ENCODE measurements at regions not wholly inside any gene's neighbourhood (a gene's known extent, or its start where the extent isn't known, plus 50 kb on each side); places are given as distances from the start of the nearest gene placed in this dataset.

DNA sequence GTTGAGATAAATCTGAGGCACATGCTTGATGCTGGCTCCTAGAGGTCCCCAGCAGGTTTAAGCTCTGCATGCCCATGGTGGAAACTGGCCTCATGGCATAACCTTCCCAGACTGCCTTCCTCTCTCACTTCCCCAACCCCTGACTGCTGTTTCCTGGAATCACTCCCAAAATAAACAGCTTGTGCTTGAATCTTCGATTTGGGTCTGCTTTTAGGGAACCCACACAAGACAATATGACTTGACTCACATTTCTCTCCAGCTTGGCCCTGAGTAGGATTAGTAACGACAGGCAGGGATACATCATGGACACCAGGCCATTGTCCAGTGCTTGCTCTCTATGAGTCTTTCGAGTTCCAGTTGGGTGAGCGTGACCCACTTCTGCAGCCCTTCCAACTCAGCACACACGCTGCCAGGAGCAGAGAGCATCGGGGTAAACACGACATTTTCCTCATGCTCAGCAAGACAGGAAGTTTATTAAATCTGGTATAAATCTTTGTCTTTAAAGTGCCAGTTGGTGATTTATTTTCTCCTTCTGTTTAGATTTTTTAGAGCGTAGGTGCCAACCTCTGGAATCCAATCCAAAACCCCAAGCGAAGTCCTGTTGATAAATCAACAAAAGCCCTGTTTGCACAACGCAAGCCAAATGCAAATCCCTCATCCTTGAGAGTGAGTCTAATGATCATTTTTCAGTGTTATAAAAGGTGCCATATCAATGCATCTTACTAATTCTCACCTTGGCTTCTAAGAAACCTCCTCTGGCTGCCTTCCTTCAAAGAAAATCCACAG, 135.0 kb downstream of the FOXA2 start:
- Histone ChIP-seq H3K36me3 (no peaks in the 10 kb centered on the region), H3K4me1 (no peaks in the 10 kb centered on the region), H3K4me3 (no peak overlapping the region), H3K27ac (replicated peaks) (no peak overlapping the region), H3K9me3 (replicated peaks) (no peaks in the 10 kb centered on the region), H3K27me3 (ENCODE audit: low read depth) (peaks cover 60% of the 10 kb centered on the region)
- intact Hi-C loops (cut with micrococcal nuclease): no loop called here
- TF ChIP-seq, protein P1, sequence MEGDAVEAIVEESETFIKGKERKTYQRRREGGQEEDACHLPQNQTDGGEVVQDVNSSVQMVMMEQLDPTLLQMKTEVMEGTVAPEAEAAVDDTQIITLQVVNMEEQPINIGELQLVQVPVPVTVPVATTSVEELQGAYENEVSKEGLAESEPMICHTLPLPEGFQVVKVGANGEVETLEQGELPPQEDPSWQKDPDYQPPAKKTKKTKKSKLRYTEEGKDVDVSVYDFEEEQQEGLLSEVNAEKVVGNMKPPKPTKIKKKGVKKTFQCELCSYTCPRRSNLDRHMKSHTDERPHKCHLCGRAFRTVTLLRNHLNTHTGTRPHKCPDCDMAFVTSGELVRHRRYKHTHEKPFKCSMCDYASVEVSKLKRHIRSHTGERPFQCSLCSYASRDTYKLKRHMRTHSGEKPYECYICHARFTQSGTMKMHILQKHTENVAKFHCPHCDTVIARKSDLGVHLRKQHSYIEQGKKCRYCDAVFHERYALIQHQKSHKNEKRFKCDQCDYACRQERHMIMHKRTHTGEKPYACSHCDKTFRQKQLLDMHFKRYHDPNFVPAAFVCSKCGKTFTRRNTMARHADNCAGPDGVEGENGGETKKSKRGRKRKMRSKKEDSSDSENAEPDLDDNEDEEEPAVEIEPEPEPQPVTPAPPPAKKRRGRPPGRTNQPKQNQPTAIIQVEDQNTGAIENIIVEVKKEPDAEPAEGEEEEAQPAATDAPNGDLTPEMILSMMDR (IDR thresholded peaks at IDR 0.05; ENCODE audit: borderline replicate concordance): no peak
- no peak for DNase-seq

DNA sequence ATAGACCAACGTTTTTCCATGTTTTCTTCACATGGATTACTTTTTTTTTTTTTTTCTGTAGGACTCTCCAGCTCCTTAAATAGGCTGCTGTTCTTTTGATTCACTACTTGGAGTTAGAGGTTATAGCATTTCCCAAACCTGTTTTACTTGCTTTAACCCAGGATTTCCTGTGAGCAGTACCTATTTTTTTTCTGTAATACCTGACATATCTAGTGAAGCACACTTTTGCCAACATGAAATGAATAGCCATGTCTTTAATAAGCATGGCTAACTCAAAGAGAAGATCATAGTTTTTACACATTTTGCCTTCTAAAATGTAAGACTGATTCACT, 137.0 kb downstream of the FOXA2 start:
- H3K4me3 ChIP-seq: no peak overlapping the region
- TF ChIP-seq, protein P1 (IDR thresholded peaks at IDR 0.05; ENCODE audit: borderline replicate concordance): no peak
- no peaks in the 10 kb centered on the region for H3K36me3 ChIP-seq
- intact Hi-C loops (cut with micrococcal nuclease): no loop called here
- peaks cover 40% of the 10 kb centered on the region for H3K27me3 ChIP-seq (ENCODE audit: low read depth)
- no peaks in the 10 kb centered on the region for H3K4me1 ChIP-seq
- no peak for DNase-seq
- H3K9me3 ChIP-seq (replicated peaks): no peaks in the 10 kb centered on the region
- no peak overlapping the region for H3K27ac ChIP-seq (replicated peaks)

DNA sequence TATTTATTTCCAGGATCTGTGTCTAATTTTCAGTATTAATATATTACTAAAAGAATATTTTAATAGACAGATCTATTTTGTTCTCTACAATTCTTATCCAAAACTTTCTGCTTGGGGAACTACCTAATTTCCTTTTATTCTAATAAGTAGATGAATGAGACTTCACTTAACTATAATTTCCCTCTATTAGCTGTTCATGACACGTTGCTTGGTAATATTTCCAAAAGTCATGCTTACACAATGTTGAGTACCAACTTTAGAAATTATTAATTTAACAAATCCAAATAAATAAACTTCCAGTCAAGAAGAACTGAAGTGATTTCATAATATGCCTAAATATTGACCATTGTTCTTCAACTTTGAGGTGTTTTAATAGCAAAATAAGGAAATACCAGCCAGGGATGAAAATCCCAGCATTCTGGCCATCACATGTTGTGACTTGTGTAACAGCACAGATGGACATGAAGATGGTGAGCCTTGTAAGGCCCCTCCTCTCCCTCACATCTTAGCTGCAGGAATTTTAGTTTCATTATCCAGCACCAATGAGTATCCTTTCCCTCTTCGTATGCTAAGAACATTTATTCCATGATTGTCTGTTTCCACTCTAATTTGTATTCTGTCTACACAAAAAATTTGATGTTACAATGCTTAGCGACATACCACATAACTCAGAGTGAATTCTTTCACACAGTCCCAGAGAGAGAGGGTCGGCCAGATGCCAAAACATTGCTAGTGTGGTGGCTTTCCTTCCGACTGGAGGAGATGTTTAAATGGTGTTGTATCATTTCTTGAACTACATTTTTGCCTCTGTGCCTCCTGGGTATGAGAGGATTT, 137.5 kb downstream of the FOXA2 start:
- no peak overlapping the region for H3K27ac ChIP-seq (replicated peaks)
- no peak overlapping the region for H3K4me3 ChIP-seq
- no peaks in the 10 kb centered on the region for H3K36me3 ChIP-seq
- intact Hi-C loops (cut with micrococcal nuclease): no loop called here
- H3K27me3 ChIP-seq (ENCODE audit: low read depth): peaks cover 36% of the 10 kb centered on the region
- H3K9me3 ChIP-seq (replicated peaks): no peaks in the 10 kb centered on the region
- H3K4me1 ChIP-seq: no peaks in the 10 kb centered on the region
- no peak for DNase-seq
- TF ChIP-seq, protein P1 (IDR thresholded peaks at IDR 0.05; ENCODE audit: borderline replicate concordance): no peak

DNA sequence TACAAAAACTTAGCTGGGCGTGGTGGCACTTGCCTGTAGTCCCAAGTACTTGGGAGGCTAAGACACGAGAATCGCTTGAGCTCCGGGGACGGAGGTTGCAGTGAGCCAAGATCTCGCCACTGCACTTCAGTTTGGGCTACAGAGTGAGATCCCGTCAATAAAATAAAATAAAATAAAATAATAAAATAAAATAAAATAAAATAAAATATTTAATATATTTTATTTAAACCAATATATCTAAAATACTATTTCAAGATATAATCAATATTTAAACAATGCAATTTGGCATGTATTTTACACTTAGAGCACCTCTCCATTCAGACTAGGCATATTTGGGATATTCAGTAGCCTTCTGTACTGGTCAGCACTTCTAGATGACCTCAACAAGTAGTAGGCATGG, 142.1 kb downstream of the FOXA2 start:
- DNase-seq: no peak
- intact Hi-C loops (cut with micrococcal nuclease): no loop called here
- no peaks in the 10 kb centered on the region for H3K36me3 ChIP-seq
- no peak overlapping the region for H3K4me3 ChIP-seq
- no peaks in the 10 kb centered on the region for H3K9me3 ChIP-seq (replicated peaks)
- TF ChIP-seq, protein P1 (IDR thresholded peaks at IDR 0.05; ENCODE audit: borderline replicate concordance): no peak
- no peak overlapping the region for H3K27ac ChIP-seq (replicated peaks)
- H3K4me1 ChIP-seq: no peaks in the 10 kb centered on the region
- H3K27me3 ChIP-seq (ENCODE audit: low read depth): peaks cover 30% of the 10 kb centered on the region

DNA sequence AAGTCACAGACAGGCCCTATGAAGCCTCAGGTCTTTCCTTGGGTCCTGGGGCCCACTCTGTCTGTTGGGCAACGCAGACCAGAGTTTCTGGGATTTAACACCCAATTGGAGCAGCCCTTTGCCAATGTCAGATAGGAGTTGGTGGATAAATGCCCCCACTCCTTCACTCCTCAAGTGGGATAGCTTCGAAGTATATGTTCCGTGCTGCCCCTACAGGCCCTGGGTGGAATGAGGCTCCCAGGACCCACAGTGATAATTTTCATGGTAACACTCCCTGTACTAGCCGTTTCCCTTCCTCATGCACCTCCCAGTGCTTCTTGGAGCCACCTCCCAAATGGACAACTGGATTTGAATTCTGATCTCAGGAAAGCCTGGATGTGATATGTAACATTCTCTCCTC, 145.4 kb downstream of the FOXA2 start:
- Histone ChIP-seq H3K4me3 (no peak overlapping the region), H3K36me3 (no peaks in the 10 kb centered on the region), H3K27ac (replicated peaks) (no peak overlapping the region), H3K4me1 (no peaks in the 10 kb centered on the region), H3K27me3 (ENCODE audit: low read depth) (peaks cover 52% of the 10 kb centered on the region), H3K9me3 (replicated peaks) (peaks cover 11% of the 10 kb centered on the region)
- DNase-seq: no peak
- intact Hi-C loops (cut with micrococcal nuclease): no loop called here
- TF ChIP-seq, protein P1 (IDR thresholded peaks at IDR 0.05; ENCODE audit: borderline replicate concordance): no peak
